Stimulated activated memory B cell treated with anti-CD40 and anti-IgM and Interleukin-4, amounts not matched to agents 10 μg/mL and 1 μg/mL and 100 μg/mL, for 72 hours (primary cell): ENCODE measurements at regions not wholly inside any gene's neighbourhood (a gene's known extent, or its start where the extent isn't known, plus 50 kb on each side); places are given as distances from the start of the nearest gene placed in this dataset.

Source experiments
- ATAC-seq: fragments of 150-1000 bp; cut with Tn5 transposase; 2 replicates; pipeline ENCODE4 v1.10.0; 2021
- H3K27ac Mint-ChIP-seq: one replicate; pipeline ENCODE4 v1.8.0; 2022; ENCODE audit warnings: mild to moderate bottlenecking, mixed read lengths
- H3K27me3 Mint-ChIP-seq: one replicate; pipeline ENCODE4 v1.8.0; 2022; ENCODE audit warnings: mixed read lengths
- H3K36me3 Mint-ChIP-seq: one replicate; pipeline ENCODE4 v1.8.0; 2022; ENCODE audit warnings: mixed read lengths
- H3K4me1 Mint-ChIP-seq: one replicate; pipeline ENCODE4 v1.8.0; 2022; ENCODE audit warnings: mixed read lengths
- H3K4me3 Mint-ChIP-seq: one replicate; pipeline ENCODE4 v1.8.0; 2022; ENCODE audit warnings: mild to moderate bottlenecking, moderate library complexity, mixed read lengths
- H3K9me3 Mint-ChIP-seq: one replicate; pipeline ENCODE4 v1.8.0; 2022; ENCODE audit warnings: mixed read lengths

DNA sequence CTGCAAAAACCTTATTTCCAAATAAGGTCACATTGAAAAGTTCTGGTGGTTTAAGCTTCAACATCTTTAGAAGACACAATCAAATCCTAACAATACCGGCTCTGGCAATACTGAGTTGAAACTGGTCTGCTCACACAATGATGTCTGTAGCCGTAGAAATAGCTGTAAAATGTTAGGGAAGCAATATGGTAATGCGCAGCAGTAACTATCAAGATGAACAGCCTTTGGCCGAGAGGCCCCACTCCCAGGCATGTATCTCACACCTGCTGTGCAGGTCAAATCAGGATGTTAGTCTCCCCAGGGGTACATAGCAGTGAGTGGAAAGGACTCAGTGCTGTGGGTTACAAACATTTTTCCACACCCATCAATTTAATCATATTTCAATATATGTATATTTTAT lies 207.1 kb downstream of the KATNAL1 start:
- Mint-ChIP-seq H3K36me3 (no peaks in the 10 kb centered on the region), H3K27ac (no peak overlapping the region), H3K9me3 (no peaks in the 10 kb centered on the region), H3K4me3 (no peak overlapping the region), H3K4me1 (no peaks in the 10 kb centered on the region), H3K27me3 (peaks cover 32% of the 10 kb centered on the region)
- no peak for ATAC-seq

DNA sequence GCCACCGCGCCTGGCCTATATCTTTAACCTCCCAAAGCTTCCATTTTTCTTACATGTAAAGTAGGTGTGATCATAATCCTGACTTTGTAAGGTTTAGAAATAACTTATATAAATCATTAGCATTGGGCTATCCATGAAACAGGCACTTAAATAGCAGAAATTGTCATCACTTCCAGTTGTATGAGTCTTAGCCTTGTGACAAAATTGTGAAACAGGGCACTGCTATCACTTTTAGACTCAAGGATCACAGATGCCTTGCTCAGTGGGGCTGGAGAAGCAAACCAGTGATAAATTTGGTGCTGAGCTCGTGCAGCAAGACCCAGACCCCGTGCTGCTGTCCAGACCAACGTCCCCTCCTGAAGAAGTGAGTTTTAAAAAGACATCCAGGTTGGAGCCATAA lies 209.7 kb downstream of the KATNAL1 start:
- Mint-ChIP-seq H3K36me3 (no peaks in the 10 kb centered on the region), H3K9me3 (no peaks in the 10 kb centered on the region), H3K4me3 (no peak overlapping the region), H3K4me1 (no peaks in the 10 kb centered on the region), H3K27ac (no peak overlapping the region), H3K27me3 (peaks cover 24% of the 10 kb centered on the region)
- ATAC-seq, result no peak

- H3K4me3 Mint-ChIP-seq, result no peak overlapping the region
- H3K36me3 Mint-ChIP-seq, result no peaks in the 10 kb centered on the region
- peaks cover 24% of the 10 kb centered on the region for H3K27me3 Mint-ChIP-seq
- ATAC-seq, result no peak
- H3K4me1 Mint-ChIP-seq, result no peaks in the 10 kb centered on the region
- no peak overlapping the region for H3K27ac Mint-ChIP-seq
- H3K9me3 Mint-ChIP-seq, result no peaks in the 10 kb centered on the region
These were observed 210.3 kb downstream of the KATNAL1 start for GRCh38 chr13:30097089-30097488.

DNA sequence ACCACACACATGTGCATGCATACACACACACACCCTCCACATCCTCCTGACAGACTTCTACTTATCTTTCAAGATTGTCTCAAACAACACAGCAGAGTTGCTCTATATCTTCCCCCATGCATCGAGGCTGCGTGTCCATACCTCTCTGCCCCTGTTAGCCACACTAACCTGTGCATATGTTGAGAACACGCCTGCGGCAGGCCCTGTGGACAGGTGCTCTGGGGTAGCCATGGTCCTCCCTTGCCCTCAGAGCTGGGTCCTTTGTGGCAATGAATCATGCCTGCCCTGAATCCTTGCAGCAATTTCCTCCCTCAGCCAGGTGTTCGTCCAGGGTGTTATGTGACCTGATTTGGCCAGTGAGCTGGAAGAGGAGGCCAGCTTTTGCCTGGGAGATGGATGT lies 213.3 kb downstream of the KATNAL1 start:
- Mint-ChIP-seq H3K27ac (no peak overlapping the region), H3K4me1 (no peaks in the 10 kb centered on the region), H3K4me3 (no peak overlapping the region), H3K9me3 (no peaks in the 10 kb centered on the region), H3K36me3 (no peaks in the 10 kb centered on the region), H3K27me3 (peaks cover 20% of the 10 kb centered on the region)
- ATAC-seq, result no peak

DNA sequence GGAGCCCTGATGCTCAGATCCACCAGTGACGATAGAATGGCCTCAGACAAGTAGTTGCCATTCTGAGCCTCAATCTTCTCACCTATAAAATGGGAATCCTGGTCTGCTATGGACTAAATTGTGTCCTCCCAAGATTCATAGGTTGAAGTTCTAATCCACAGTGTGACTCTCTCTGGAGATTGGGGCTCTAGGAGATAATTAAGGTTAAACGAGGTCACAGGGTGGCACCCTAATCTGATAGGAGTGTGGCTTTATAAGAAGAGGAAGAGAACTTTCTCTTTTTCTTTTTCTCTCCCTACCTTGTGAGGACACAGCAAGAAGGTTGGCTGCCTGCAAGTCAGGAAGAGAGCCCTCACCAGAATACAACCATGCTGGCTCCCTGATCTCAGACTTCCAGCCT lies 214.1 kb downstream of the KATNAL1 start:
- peaks cover 4% of the 10 kb centered on the region for H3K4me1 Mint-ChIP-seq
- no peak overlapping the region for H3K27ac Mint-ChIP-seq
- H3K4me3 Mint-ChIP-seq, result no peak overlapping the region
- H3K36me3 Mint-ChIP-seq, result no peaks in the 10 kb centered on the region
- no peak for ATAC-seq
- H3K27me3 Mint-ChIP-seq, result peaks cover 13% of the 10 kb centered on the region
- H3K9me3 Mint-ChIP-seq, result no peaks in the 10 kb centered on the region

DNA sequence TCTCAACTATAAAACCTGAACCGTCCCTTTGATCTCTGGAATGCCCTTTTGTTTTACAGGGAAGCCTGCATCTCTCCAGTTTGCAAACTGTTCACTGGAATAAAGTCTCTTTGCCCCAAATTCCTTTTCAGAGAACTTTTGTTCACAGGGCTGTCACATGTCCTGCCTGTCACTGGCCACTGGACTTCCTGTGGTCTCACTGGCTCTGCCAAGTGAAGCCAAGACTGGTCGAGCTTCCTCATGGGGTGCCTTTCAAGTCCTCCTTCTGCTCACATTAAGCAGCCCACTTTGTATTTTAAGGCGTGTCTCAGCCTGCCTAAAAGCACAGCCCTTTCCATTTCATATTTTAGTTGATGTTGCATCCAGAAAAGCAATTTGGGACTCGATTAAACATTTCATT lies 215.7 kb downstream of the KATNAL1 start:
- Mint-ChIP-seq H3K9me3 (no peaks in the 10 kb centered on the region), H3K4me3 (no peak overlapping the region), H3K27ac (no peak overlapping the region), H3K27me3 (peaks cover 8% of the 10 kb centered on the region), H3K36me3 (no peaks in the 10 kb centered on the region), H3K4me1 (peaks cover 5% of the 10 kb centered on the region)
- ATAC-seq, result no peak

DNA sequence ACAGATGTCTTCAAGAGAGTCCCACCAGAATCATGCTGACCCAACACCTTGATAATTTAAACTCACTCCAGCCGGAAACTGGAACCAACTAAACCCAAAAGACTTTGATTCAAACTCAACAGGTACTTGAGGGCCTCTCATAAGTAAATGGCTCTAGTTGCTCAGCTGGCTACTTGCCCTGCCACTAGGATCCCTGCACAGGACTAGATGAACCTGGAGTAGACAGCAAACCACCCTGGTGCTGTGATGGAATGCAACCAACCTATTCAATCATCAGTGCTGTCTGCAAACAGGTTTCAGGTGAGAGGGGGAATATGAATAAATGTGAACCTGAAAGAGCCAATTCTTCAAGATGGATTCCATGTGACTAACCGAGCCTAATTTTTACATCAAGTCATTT lies 216.3 kb downstream of the KATNAL1 start:
- Mint-ChIP-seq H3K36me3 (no peaks in the 10 kb centered on the region), H3K4me1 (peaks cover 5% of the 10 kb centered on the region), H3K9me3 (no peaks in the 10 kb centered on the region), H3K27me3 (peaks cover 9% of the 10 kb centered on the region), H3K4me3 (no peak overlapping the region), H3K27ac (no peak overlapping the region)
- no peak for ATAC-seq

DNA sequence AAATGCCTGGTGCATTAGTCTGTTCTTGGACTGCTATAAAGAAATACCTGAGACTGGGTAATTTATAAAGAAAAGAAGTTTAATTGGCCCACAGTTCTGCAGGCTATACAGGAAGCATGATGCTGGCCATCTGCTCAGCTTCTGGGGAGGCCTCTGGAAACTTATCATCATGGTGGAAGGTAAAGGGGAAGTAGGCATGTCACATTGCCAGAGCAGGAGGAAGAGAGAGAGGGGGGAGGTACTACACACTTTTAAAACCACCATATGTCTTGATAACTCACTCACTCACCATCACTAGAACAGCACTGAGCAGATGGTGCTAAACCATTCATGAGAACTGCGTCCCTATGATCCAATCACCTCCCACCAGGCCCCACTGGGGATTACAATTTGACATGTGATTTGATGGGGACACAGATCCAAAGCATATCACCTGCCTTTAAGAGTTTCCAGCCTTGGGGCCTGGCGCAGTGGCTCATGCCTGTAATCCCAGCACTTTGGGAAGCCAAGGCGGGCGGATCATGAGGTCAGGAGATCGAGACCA lies 219.0 kb downstream of the KATNAL1 start:
- Mint-ChIP-seq H3K27ac (no peak overlapping the region), H3K9me3 (no peaks in the 10 kb centered on the region), H3K36me3 (no peaks in the 10 kb centered on the region), H3K4me1 (peaks cover 5% of the 10 kb centered on the region), H3K4me3 (no peak overlapping the region), H3K27me3 (peaks cover 21% of the 10 kb centered on the region)
- ATAC-seq, result peak; percentile 43

DNA sequence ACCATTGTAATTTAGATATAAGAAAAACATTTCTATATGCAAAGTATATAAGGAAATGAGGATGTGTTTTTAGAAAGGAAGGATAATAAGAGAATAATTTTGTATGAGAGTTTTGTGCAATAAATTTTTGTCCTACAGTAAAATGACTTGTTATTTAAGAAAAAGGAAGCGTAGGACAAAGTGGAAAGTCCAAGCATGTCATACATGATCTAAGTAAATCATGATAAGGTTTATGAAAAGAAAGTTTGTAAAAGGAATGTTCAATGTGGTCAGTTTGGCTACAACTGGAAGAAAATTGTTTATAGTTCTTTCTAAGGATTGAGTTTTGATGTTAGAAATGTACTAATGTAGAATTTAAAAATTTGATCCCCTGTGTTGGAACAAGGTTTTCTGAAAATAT lies 222.3 kb downstream of the KATNAL1 start:
- H3K27ac Mint-ChIP-seq, result no peak overlapping the region
- H3K27me3 Mint-ChIP-seq, result peaks cover 41% of the 10 kb centered on the region
- ATAC-seq, result no peak
- peaks cover 5% of the 10 kb centered on the region for H3K4me1 Mint-ChIP-seq
- H3K36me3 Mint-ChIP-seq, result no peaks in the 10 kb centered on the region
- no peak overlapping the region for H3K4me3 Mint-ChIP-seq
- H3K9me3 Mint-ChIP-seq, result peaks cover 4% of the 10 kb centered on the region

DNA sequence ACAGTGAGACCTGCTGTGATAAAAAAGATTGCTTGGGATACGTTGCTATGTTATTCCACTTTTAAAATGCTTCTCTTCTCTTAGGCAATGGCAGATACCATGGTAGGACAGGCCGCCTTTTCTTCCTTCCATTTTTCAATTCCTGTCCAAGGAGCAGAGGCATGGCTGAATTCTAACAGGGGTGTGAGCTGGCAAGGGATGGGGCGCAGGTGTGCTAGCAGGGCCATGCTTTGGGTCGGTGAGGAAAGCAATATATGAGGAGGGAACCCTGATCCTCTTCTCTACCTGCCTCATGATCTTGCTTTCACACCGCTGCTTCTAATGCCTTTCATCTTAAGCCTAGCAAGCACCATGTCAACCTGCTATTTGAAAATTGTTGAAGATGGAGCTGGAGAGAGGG lies 225.0 kb downstream of the KATNAL1 start:
- H3K4me3 Mint-ChIP-seq, result no peak overlapping the region
- H3K27me3 Mint-ChIP-seq, result peaks cover 55% of the 10 kb centered on the region
- no peak overlapping the region for H3K27ac Mint-ChIP-seq
- peaks cover 4% of the 10 kb centered on the region for H3K9me3 Mint-ChIP-seq
- H3K36me3 Mint-ChIP-seq, result no peaks in the 10 kb centered on the region
- H3K4me1 Mint-ChIP-seq, result peaks cover 6% of the 10 kb centered on the region
- no peak for ATAC-seq

DNA sequence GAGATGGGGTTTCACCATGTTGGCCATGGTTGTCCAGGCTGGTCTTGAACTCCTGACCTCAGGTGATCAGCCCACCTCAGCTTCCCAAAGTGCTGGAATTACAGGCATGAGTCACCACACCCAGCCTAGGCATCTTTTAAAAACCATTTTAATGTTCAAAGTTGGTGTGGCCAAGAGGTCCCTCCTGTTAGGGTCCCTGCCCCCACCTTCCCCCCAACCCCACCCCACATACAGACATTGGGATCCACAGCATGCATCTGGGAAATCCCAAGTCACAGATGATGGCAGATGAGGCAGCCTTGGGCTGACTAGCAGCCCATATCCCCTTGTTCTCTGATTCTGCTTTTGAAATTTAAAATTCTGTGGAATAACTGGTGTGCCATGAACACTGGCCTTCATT lies 226.0 kb downstream of the KATNAL1 start:
- Mint-ChIP-seq H3K4me1 (peaks cover 6% of the 10 kb centered on the region), H3K9me3 (peaks cover 4% of the 10 kb centered on the region), H3K27ac (no peak overlapping the region), H3K27me3 (peaks cover 49% of the 10 kb centered on the region), H3K36me3 (no peaks in the 10 kb centered on the region), H3K4me3 (no peak overlapping the region)
- ATAC-seq, result no peak

GRCh38 chr13:30079501-30079900 lies 227.8 kb downstream of the KATNAL1 start:
- peaks cover 43% of the 10 kb centered on the region for H3K27me3 Mint-ChIP-seq
- H3K27ac Mint-ChIP-seq, result no peak overlapping the region
- no peak overlapping the region for H3K4me3 Mint-ChIP-seq

GRCh38 chr13:30078059-30078458 lies 227.6 kb upstream of the UBL3 start:
- Mint-ChIP-seq H3K4me1 (peaks cover 6% of the 10 kb centered on the region), H3K27ac (no peak overlapping the region), H3K4me3 (no peak overlapping the region), H3K9me3 (peaks cover 4% of the 10 kb centered on the region), H3K36me3 (no peaks in the 10 kb centered on the region), H3K27me3 (peaks cover 30% of the 10 kb centered on the region)
- ATAC-seq, result peak; percentile 46

More at GRCh38 chr13:30079501-30079900, 227.8 kb downstream of the KATNAL1 start:
- no peak for ATAC-seq
- H3K9me3 Mint-ChIP-seq, result peaks cover 4% of the 10 kb centered on the region
- H3K36me3 Mint-ChIP-seq, result no peaks in the 10 kb centered on the region
- H3K4me1 Mint-ChIP-seq, result peaks cover 6% of the 10 kb centered on the region

- Mint-ChIP-seq H3K4me3 (no peak overlapping the region), H3K27me3 (peaks cover 23% of the 10 kb centered on the region), H3K27ac (no peak overlapping the region), H3K4me1 (peaks cover 6% of the 10 kb centered on the region), H3K36me3 (no peaks in the 10 kb centered on the region), H3K9me3 (peaks cover 4% of the 10 kb centered on the region)
- no peak for ATAC-seq
These were observed 226.9 kb upstream of the UBL3 start for GRCh38 chr13:30077240-30077735.

GRCh38 chr13:30074955-30075614 lies 224.7 kb upstream of the UBL3 start:
- peaks cover 6% of the 10 kb centered on the region for H3K4me1 Mint-ChIP-seq
- H3K9me3 Mint-ChIP-seq, result no peaks in the 10 kb centered on the region
- no peak for ATAC-seq

DNA sequence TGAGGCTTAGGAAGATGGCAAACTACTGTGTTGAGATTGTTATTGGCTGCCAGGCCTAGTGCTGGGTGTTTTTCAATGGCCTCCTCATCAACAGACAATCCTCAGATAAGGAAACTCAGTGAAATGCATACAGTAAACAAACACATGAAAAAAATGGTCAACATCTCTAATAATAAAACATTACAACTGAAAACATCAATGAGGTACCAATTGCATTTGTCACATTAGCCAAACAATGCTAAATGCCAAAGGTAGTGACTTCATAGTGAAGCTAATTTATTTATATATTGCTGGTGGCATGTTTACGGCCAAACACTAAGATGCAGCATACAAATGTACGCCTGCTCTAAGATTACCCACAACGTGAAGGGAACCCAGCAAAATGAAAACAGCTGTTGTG lies 224.0 kb upstream of the UBL3 start:
- no peaks in the 10 kb centered on the region for H3K9me3 Mint-ChIP-seq
- H3K27me3 Mint-ChIP-seq, result peaks cover 27% of the 10 kb centered on the region
- no peak overlapping the region for H3K27ac Mint-ChIP-seq
- H3K36me3 Mint-ChIP-seq, result no peaks in the 10 kb centered on the region
- H3K4me1 Mint-ChIP-seq, result peaks cover 6% of the 10 kb centered on the region
- H3K4me3 Mint-ChIP-seq, result no peak overlapping the region
- no peak for ATAC-seq

More at GRCh38 chr13:30074955-30075614, 224.7 kb upstream of the UBL3 start:
- Mint-ChIP-seq H3K27ac (no peak overlapping the region), H3K4me3 (no peak overlapping the region), H3K36me3 (no peaks in the 10 kb centered on the region), H3K27me3 (peaks cover 27% of the 10 kb centered on the region)
